ENCODE measurements at regions not wholly inside any gene's neighbourhood (a gene's known extent, or its start where the extent isn't known, plus 50 kb on each side); places are given as distances from the start of the nearest gene placed in this dataset.

GRCh38 chr1:5333291-5333690 is 658.9 kb downstream of the NPHP4 start:
- intact Hi-C loops (cut with micrococcal nuclease), result no loop called here
- Mint-ChIP-seq H3K27ac (no peak overlapping the region), H3K27me3 (ENCODE audit: low read depth in 3 of 3) (peaks cover 0 to 6% (median 0%) of the 10 kb centered on the region in 3 donors), H3K9me3 (peaks cover 5 to 29% (median 16%) of the 10 kb centered on the region in 7 donors), H3K4me3 (no peak overlapping the region), H3K36me3 (no peaks in the 10 kb centered on the region), H3K4me1 (no peaks in the 10 kb centered on the region)
- Histone ChIP-seq H2AFZ (ENCODE audit: insufficient read depth, low read depth, low read length, poor library complexity, severe bottlenecking) (no peak overlapping the region), H3K27ac (ENCODE audit: low read depth in 1 of 2, low read length in 2 of 2) (no peak overlapping the region), H3K4me2 (replicated peaks; ENCODE audit: extremely low read depth, low read length, poor library complexity, severe bottlenecking) (no peak overlapping the region), H4K20me1 (ENCODE audit: insufficient read depth, low read length) (no peaks in the 10 kb centered on the region), H3K36me3 (replicated peaks in 1 of 2; ENCODE audit: control insufficient read depth in 1 of 2, insufficient read depth in 2 of 2, low read length in 2 of 2) (no peaks in the 10 kb centered on the region), H3K9me3 (replicated peaks in 1 of 2; ENCODE audit: control insufficient read depth in 1 of 2, insufficient read depth in 1 of 2, low read length in 2 of 2) (peaks cover 0 to 11% of the 10 kb centered on the region in 2 donors), H3K4me1 (ENCODE audit: control insufficient read depth in 1 of 2, insufficient read depth in 2 of 2, low read length in 2 of 2) (no peaks in the 10 kb centered on the region), H3K9ac (ENCODE audit: insufficient read depth, low read length, poor library complexity, severe bottlenecking) (no peak overlapping the region), H3K79me2 (ENCODE audit: insufficient read depth, low read length) (no peaks in the 10 kb centered on the region), H3K4me3 (replicated peaks in 1 of 3; ENCODE audit: low read depth in 2 of 3, low read length in 3 of 3) (no peak overlapping the region), H3K27me3 (ENCODE audit: control insufficient read depth in 2 of 2, insufficient read depth in 2 of 2, low read length in 2 of 2) (no peaks in the 10 kb centered on the region)
- no peak for DNase-seq
- no peak for TF ChIP-seq CTCF (IDR thresholded peaks at IDR 0.05)
- WGBS (ENCODE audit: insufficient coverage), result 100% methylated on average over 1 of the region's 5 CpGs

- Histone ChIP-seq H3K4me1 (ENCODE audit: control insufficient read depth in 1 of 2, insufficient read depth in 2 of 2, low read length in 2 of 2) (no peaks in the 10 kb centered on the region), H3K4me2 (replicated peaks; ENCODE audit: extremely low read depth, low read length, poor library complexity, severe bottlenecking) (no peak overlapping the region), H3K27ac (ENCODE audit: low read depth in 1 of 2, low read length in 2 of 2) (no peak overlapping the region), H3K79me2 (ENCODE audit: insufficient read depth, low read length) (no peaks in the 10 kb centered on the region), H3K9me3 (replicated peaks in 1 of 2; ENCODE audit: control insufficient read depth in 1 of 2, insufficient read depth in 1 of 2, low read length in 2 of 2) (peaks cover 16 to 25% of the 10 kb centered on the region in 2 donors), H3K27me3 (ENCODE audit: control insufficient read depth in 2 of 2, insufficient read depth in 2 of 2, low read length in 2 of 2) (no peaks in the 10 kb centered on the region), H3K4me3 (replicated peaks in 1 of 3; ENCODE audit: low read depth in 2 of 3, low read length in 3 of 3) (no peak overlapping the region), H3K36me3 (replicated peaks in 1 of 2; ENCODE audit: control insufficient read depth in 1 of 2, insufficient read depth in 2 of 2, low read length in 2 of 2) (no peaks in the 10 kb centered on the region), H3K9ac (ENCODE audit: insufficient read depth, low read length, poor library complexity, severe bottlenecking) (no peak overlapping the region), H4K20me1 (ENCODE audit: insufficient read depth, low read length) (no peaks in the 10 kb centered on the region), H2AFZ (ENCODE audit: insufficient read depth, low read depth, low read length, poor library complexity, severe bottlenecking) (no peak overlapping the region)
- DNase-seq, result no peak
- intact Hi-C loops (cut with micrococcal nuclease), result no loop called here
- Mint-ChIP-seq H3K27me3 (ENCODE audit: low read depth in 3 of 3) (peaks cover 0 to 4% (median 0%) of the 10 kb centered on the region in 3 donors), H3K4me3 (no peak overlapping the region), H3K9me3 (peaks cover 13 to 50% (median 25%) of the 10 kb centered on the region in 7 donors), H3K36me3 (no peaks in the 10 kb centered on the region), H3K27ac (no peak overlapping the region), H3K4me1 (no peaks in the 10 kb centered on the region)
- no peak for TF ChIP-seq CTCF (IDR thresholded peaks at IDR 0.05)
- 85% methylated on average over 5 of the region's 6 CpGs for WGBS (ENCODE audit: insufficient coverage)
Observed at GRCh38 chr1:5331101-5331500, 661.1 kb downstream of the NPHP4 start.
